ENCODE measurements at regions not wholly inside any gene's neighbourhood (a gene's known extent, or its start where the extent isn't known, plus 50 kb on each side); places are given as distances from the start of the nearest gene placed in this dataset.

DNA sequence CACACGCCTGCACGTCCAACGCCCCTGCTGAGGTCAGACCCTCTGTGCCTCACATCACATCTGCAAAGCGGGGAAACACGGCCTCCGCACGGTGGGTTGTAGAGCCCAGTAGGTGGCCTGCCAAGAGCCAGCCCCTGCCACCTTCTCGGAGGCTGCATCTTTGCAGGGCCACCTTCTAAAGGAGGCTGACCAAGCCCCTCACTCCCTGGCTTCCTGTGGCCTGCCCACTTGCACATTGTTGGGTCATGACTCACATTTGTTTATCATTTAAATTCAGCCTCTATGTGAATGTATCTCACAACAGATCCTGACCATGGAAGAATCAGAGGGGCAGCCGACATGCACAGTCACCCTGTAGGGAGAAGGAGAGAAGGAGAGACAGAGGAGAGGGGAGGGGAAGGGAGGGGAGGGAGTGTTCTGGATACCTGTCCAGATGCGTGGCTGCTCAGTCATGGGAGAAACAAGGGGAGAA lies 319.5 kb upstream of the DIO3 start:
- in situ Hi-C loops (cut with HindIII; ENCODE audit: low pct_ligation_motif_present, low sequenced_read_pairs), result no loop called here
- Histone ChIP-seq H3K36me3 (replicated peaks) (no peaks in the 10 kb centered on the region), H3K4me3 (ENCODE audit: low read depth, low read length) (no peak overlapping the region), H3K27me3 (replicated peaks) (peaks cover 2% of the 10 kb centered on the region), H3K27ac (no peak overlapping the region)
- no peak for TF ChIP-seq CTCF (IDR thresholded peaks at IDR 0.05; ENCODE audit: low read depth, low read length, missing control alignments)
- DNase-seq, result no peak

DNA sequence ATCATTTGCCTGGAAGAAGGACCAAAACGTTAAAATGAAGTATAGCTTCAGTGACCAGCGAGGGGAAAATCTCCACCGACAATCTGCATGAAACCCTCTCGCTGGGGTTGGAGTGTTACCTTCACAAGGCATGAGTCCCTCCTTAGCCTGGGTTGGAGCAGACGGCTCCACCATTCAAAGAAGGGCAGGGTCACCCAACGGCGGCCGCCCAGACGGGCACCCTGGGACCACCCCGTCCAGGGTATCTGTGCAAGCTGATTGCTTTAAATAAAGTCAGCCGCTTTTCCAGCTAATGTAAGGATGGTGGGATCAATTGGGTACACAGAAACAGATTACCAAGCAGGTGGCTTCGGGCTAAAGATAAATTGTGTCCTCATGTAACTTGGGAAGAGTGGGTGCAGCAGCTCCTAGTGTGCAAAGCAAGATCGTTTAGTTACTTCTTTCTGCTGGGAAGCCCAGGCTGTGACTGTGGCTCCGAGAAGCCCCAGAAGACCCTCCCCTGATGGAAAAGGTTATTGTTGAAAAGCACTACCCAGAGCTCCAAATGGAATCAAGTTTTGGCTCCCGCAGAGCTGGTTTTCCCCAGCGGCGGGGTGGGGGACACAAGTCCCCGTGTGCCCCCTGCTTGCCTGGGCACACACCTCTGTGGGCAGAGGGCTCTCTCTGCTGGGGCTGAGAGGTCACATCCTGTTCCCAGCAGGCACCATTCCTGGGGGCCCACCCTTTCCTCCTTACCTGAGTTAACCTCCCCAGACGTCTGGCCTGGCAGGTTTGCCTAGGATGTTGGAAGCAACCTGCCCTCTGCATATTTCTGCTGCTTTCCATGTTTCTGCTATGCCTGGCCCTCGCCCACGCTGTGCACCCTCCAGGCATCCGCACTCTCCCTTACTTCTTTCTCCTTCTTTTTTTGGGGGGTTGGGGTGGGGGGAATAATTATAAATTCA lies 318.6 kb upstream of the DIO3 start:
- H3K27me3 ChIP-seq (replicated peaks), result peaks cover 2% of the 10 kb centered on the region
- no peak overlapping the region for H3K27ac ChIP-seq
- no peak for TF ChIP-seq CTCF (IDR thresholded peaks at IDR 0.05; ENCODE audit: low read depth, low read length, missing control alignments)
- H3K36me3 ChIP-seq (replicated peaks), result no peaks in the 10 kb centered on the region
- in situ Hi-C loops (cut with HindIII; ENCODE audit: low pct_ligation_motif_present, low sequenced_read_pairs), result no loop called here
- no peak for DNase-seq
- no peak overlapping the region for H3K4me3 ChIP-seq (ENCODE audit: low read depth, low read length)

- no peak for DNase-seq
- TF ChIP-seq CTCF (IDR thresholded peaks at IDR 0.05; ENCODE audit: low read depth, low read length, missing control alignments), result no peak
- no peak overlapping the region for H3K4me3 ChIP-seq (ENCODE audit: low read depth, low read length)
- in situ Hi-C loops (cut with HindIII; ENCODE audit: low pct_ligation_motif_present, low sequenced_read_pairs), result no loop called here
- peaks cover 2% of the 10 kb centered on the region for H3K27me3 ChIP-seq (replicated peaks)
- no peak overlapping the region for H3K27ac ChIP-seq
- H3K36me3 ChIP-seq (replicated peaks), result no peaks in the 10 kb centered on the region
Observed at GRCh38 chr14:101243587-101244338, 317.5 kb upstream of the DIO3 start.

- no peaks in the 10 kb centered on the region for H3K27me3 ChIP-seq (replicated peaks)
- in situ Hi-C loops (cut with HindIII; ENCODE audit: low pct_ligation_motif_present, low sequenced_read_pairs), result no loop called here
- TF ChIP-seq CTCF (IDR thresholded peaks at IDR 0.05; ENCODE audit: low read depth, low read length, missing control alignments), result no peak
- DNase-seq, result no peak
- no peak overlapping the region for H3K27ac ChIP-seq
- H3K4me3 ChIP-seq (ENCODE audit: low read depth, low read length), result no peak overlapping the region
- H3K36me3 ChIP-seq (replicated peaks), result no peaks in the 10 kb centered on the region
Observed at GRCh38 chr14:101246894-101247841, 314.1 kb upstream of the DIO3 start.

Data from brain microvascular endothelial cell (primary cell).